Activated naive CD4-positive, alpha-beta T cell (primary cell): ENCODE measurements at regions not wholly inside any gene's neighbourhood (a gene's known extent, or its start where the extent isn't known, plus 50 kb on each side); places are given as distances from the start of the nearest gene placed in this dataset.

Experiments used
- DNase-seq, 4 experiments: peaks; one replicate each; lab custom pipeline; 2025; lab: John Stamatoyannopoulos, UW

DNA sequence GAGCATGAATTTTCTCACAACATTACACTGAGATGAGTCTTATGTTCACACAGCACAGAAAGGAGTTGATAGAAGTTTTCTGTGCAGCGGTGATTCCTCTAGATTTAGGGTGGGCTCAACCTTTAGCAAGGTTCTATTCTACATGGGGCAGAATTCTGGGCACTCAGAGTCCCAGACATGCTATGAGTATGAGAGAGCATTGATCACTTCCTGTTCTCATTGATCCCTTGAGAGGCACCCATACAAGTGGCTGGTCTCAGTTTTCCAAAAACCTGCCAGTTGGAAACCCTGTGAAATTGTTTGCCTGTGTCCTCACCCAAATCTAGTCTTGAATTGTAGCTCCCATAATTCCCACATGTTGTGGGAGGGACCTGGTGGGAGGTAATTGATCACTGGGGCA is 112.5 kb upstream of the NR2F2 start:
- no peak for DNase-seq

GRCh38 chr15:96218623-96219455 is 111.7 kb upstream of the NR2F2 start:
- DNase-seq, result no peak

- DNase-seq, result no peak
Measured at GRCh38 chr15:96219681-96220080, 110.8 kb upstream of the NR2F2 start.

- no peak for DNase-seq
Measured at GRCh38 chr15:96220657-96221056, 109.8 kb upstream of the NR2F2 start.

GRCh38 chr15:96222981-96223380 is 107.5 kb upstream of the NR2F2 start:
- no peak for DNase-seq

- DNase-seq, result no peak
Measured at GRCh38 chr15:96223939-96224338, 106.6 kb upstream of the NR2F2 start.

GRCh38 chr15:96225642-96226259 is 104.7 kb upstream of the NR2F2 start:
- no peak for DNase-seq

DNA sequence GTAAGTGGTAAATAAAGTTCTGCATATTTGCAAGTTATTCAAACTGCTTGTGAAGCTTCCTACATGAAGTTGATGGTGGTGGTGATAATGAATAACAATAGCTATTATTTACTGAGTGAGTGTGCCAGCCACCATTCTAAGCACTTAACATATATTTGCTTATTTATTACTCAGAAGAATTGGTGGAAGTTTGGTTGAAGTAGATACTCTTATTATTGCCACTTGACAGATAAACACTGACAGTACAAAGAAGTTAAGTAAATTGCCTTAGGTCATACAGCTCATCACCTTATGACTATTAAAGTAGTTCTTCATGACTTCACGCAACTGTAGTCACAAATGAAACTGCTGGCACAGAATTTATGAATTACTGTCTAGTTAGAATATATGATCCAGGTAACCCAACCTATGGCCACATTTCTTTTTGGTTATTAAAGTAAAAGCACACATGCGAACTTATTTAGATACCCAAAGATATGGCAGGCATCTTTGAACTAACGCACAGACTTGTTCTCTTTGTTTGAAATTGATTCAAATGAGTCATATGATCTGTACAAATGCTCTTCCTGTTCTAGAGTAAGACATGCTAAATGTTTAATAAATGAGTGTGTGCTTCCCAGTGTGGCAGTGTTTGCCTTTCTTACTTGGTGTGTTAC is 99.8 kb upstream of the NR2F2 start:
- no peak for DNase-seq

- DNase-seq, result no peak
Measured at GRCh38 chr15:96232335-96232734, 98.2 kb upstream of the NR2F2 start.

DNA sequence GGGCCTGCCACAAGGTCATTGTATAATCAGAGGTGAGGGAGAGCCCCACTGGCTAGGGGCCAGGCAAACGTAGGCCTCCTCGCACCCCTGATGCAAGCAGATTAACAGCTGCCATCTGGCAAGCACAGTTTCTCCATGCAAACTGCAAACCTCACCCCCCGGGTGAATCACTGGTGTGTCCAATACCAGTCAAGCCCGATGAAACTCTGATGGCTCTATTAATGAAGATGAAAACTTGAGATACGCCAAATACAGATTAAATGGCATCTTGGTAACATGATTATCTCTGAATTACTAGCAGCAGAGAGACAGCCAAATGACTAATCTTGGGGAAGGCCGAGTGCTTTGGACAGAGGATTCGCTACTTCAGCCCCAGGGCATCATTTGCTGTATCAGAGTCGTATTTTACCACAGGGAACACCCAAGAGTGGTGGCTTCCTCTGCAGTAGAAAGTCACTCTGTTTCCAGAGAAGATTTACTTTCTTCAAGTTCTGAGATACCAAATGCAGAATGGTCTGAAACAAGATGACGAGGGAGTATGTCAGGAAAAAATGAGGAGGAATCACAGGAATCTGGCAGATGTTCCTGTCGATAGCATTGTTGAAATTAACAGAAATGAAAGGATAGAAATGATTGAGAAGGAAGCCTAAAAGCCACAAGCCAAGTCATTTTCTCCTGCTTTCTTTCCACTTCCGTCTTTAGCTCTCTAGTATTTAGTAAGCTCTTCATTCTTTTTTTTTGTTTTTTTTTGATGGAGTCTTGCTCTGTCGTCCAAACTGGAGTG is 96.2 kb upstream of the NR2F2 start:
- DNase-seq, result no peak

- no peak for DNase-seq
Measured at GRCh38 chr15:96237002-96237401, 93.5 kb upstream of the NR2F2 start.

DNA sequence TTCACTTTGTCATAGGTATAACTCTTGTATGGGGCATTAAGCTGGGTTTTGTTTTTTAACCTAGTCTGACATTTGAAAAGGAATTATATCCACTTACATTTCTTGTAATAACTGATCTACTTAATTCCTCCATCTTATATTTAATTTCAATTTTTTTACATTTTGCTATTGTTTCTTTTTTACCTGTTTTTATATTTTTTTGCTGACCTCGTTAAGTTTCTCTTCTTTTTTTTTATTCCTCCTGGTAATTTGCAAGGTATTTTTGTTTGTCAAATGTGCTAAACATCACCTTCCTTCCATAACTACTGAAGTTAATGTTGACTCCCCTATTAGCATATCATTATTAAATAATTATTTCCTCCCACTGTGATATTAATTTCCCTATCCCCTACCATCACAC is 87.7 kb upstream of the NR2F2 start:
- no peak for DNase-seq

DNA sequence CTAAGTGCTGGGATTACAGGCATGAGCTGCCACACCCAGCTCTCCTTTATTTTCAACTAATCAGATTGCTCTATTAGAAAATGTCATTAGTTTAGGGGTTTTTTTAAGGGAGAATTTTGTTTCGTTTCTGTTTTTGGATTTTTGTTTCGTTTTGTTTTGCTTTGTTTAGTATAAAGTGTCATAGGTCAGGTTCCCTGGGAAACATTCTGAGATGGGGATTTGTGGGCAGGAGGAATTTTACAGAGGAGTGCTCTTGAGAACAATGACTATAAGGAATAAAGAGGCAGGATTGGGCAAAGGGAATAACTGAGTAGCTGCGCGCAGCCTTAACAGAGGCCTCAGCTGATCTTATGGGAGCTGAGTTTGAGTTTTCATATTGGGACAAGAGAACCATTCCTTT is 86.8 kb upstream of the NR2F2 start:
- DNase-seq, result no peak

GRCh38 chr15:96245252-96245651 is 85.2 kb upstream of the NR2F2 start:
- no peak for DNase-seq

DNA sequence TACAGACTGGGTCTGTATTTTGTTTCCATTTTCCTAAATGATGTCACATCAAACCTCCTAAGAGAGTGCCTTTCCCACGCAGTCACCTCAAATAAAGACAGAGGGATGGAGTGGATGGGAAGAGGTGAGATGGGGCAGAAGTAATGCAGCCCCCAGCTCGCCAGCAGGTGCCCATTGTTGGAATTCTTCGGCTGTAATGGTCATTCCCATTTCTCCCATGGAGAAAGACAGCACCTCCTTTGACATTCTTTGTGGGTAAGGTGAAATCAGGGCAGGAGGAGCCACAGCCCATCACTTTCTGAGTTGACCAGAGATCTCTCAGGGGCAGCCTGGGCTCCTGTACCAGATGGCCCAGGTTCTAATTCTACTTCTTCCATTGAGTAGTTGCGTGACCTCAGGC is 84.4 kb upstream of the NR2F2 start:
- no peak for DNase-seq

- DNase-seq, result no peak
Measured at GRCh38 chr15:96247621-96248305, 82.7 kb upstream of the NR2F2 start.

DNA sequence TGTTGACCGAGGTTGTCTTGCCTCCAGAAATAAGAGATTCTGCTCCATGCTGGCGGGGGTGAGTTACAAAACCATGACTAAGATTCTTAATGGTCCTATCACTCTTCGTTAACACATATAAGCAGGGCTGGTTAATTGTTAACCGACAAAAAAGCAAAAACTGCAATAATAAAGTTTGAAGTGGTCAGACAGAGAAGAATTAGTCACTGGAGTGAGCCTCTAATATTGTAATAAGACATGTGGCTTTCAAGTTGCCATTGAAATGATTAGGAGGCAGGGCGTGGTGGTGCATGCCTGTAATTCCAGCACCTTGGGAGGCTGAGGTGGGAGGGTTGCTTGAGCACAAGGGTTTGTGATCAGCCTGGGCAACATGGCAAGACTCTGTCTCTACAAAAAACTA is 78.4 kb upstream of the NR2F2 start:
- DNase-seq, result no peak

DNA sequence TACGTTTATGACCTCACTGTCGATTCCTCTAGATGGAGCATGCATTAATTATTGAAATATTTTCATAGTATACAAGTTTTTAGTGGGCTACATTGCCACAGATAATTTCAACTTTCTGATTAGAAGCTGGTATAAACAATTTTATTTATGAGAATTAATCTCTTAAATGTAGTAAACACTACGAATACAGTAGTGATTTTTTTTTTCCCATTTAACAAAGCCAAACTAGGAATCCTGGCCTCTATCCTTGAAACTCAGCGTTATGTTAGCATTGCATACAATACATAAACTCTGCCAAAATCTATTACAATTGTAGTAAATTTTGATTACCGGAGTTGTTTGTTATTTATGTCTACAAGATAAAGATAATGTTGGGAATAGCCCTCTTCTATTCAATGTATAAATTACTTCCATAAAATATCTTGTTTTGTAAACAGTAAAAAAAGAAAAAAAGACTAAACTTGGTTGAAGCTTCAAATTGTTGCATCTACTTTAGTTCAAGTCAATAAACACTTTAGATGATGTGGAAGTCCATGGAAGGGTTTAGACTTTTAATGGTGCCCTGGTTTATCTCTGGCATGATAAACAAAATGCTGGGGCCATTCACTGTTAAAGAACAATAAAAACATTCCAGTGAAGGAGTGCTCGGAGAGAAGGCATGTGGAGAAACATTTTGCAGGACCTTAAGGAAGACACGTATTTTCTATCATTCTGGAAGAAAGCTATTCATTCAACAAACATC is 77.3 kb upstream of the NR2F2 start:
- no peak for DNase-seq

- no peak for DNase-seq
Measured at GRCh38 chr15:96254173-96254572, 76.3 kb upstream of the NR2F2 start.

GRCh38 chr15:96255599-96255998 is 74.9 kb upstream of the NR2F2 start:
- DNase-seq, result no peak

DNA sequence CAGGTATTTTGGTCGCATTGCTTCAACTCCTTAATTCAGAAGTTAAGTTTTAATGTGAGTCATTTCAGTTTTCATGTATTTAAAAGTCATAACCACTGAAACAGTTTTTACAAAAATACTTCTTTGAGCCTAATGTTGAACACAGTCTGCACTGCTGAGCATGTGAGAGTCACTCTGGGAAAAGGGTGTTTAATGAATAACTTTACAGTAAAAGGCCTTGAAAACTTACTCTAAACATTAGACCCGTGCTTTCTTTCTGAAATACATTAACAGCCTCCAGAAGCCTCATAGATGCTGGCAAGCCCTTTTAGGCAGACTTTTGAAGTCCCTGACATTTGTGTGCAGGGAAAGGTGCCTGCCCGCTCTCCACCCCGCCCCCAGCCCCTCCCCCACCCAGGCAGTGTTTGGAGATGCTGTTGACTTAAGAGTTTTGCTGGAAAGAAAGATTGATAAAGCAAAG is 68.9 kb upstream of the NR2F2 start:
- no peak for DNase-seq
